GM12872 (cell line): ENCODE measurements at regions not wholly inside any gene's neighbourhood (a gene's known extent, or its start where the extent isn't known, plus 50 kb on each side); places are given as distances from the start of the nearest gene placed in this dataset.

Source experiments
- CTCF ChIP-seq: IDR thresholded peaks from 3 replicates; pipeline ENCODE4 v1.5.1; 2011; ENCODE audit warnings: low read depth, mild to moderate bottlenecking, low read length, moderate library complexity; ENCODE audit not compliant: insufficient read depth

DNA sequence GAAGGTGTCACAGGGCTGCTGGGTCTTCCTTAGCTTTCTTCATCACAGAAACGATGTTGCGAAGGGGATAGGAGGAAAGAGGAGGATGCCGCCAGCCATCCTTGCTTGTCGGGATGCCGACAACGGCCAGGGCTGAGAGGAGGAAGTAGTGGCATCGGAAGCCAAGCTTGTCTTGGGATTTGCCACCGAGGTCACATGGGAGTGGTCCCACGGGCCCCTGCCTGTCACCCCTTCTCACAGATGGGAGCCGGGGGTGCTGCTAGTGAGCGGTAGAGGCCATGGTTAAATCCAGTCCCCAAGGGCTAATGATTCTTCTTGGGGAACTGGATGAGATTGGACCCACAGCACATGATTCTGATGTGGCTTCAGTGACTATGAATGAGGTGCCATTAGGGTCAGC lies 1375.8 kb downstream of the BRD1 start:
- TF ChIP-seq CTCF = no peak

- no peak for TF ChIP-seq CTCF
These were observed 1377.4 kb downstream of the BRD1 start for GRCh38 chr22:48450188-48450825.

DNA sequence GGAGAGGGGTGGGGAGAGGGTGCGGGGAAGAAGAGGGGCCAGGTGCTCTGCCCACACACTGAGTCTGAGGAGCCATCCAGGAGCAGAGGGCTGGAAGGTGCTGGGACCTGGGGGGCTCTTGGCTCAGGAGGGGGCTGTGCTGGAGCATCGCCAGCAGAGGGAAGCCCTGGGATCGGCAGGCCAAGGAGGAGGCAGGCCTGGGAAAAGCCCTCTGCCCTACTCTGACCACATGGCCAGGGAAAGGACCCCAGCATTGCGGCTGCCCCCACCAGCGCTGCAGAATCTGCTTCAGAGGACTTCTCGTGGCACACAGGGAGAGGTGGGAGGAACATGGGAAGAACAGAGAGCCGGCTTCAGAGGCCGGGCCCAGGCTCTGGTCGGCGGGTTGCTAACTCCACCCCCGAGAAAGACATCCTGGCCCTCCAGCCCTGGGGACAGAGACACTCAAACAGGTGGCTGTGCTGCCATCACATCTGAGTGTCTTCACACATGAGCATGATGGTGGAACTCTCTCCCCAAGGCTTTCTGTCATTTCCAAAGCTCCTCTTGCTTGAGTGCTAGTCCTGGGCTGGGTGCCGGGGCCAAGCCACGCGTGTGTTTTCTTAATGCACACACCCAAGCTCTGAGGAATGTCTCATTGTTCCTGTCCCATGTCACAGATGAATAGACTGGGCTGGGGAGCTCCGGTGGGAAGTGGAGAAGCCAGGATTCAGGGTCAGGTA lies 1378.0 kb downstream of the BRD1 start:
- no peak for TF ChIP-seq CTCF

GRCh38 chr22:48448821-48449220 lies 1378.9 kb downstream of the BRD1 start:
- TF ChIP-seq CTCF = no peak

DNA sequence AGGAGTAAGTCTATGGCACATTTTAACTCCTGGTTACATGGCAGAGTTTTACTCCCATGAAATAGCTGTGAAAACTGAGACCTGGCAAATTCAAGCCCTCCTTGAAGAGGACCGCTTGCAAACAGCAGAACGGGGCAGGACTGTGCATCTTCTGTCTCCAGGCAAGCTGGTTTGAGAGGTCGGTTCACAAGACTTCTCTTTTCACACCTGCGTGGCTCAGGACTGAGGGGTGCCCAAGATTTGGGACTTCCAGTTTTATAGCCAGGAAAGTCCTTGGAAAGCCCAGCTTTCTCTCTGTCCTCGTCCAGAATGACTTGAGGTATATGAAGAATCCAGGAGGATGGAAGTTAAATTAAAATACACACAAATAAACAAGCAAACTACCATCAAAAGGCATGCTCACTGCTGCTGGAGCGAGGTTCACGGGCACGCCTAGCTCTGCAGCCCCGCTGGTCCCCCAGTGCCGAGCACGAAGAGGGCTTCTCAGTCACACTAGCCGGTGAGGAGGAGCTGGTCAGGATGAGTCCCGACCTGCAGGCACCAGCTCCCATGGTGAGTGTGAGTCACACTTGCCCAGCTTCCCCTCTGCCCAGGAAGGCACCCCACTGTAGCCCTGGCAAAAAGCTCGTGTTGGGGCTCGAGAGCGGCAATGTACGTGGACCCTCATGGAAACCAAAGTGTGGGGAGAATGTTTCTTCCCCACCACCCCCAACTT lies 1382.4 kb downstream of the BRD1 start:
- no peak for TF ChIP-seq CTCF

- no peak for TF ChIP-seq CTCF
These were observed 1383.2 kb downstream of the BRD1 start for GRCh38 chr22:48444320-48445112.

- no peak for TF ChIP-seq CTCF
These were observed 1384.0 kb downstream of the BRD1 start for GRCh38 chr22:48443680-48444079.
